ENCODE measurements at regions not wholly inside any gene's neighbourhood (a gene's known extent, or its start where the extent isn't known, plus 50 kb on each side); places are given as distances from the start of the nearest gene placed in this dataset.
A peak's percentile ranks its signal among the peaks of the same experiment; 100 is the strongest.

GRCh38 chr10:62610649-62611229 lies 193.8 kb upstream of the ADO start:
- Histone ChIP-seq H3K27ac (ENCODE audit: low read length) (no peak overlapping the region), H3K9me3 (ENCODE audit: insufficient read depth, low read length) (no peaks in the 10 kb centered on the region), H3K27me3 (ENCODE audit: low read depth, low read length) (no peaks in the 10 kb centered on the region), H3K4me3 (ENCODE audit: low read length) (no peak overlapping the region), H3K4me2 (ENCODE audit: low read length) (no peak overlapping the region), H4K20me1 (ENCODE audit: insufficient read depth, low read length) (no peaks in the 10 kb centered on the region), H3K4me1 (ENCODE audit: low read length) (peaks cover 4% of the 10 kb centered on the region; the same call in 1 of the 2 replicates), H3K9ac (ENCODE audit: low read length) (no peak overlapping the region), H3K79me2 (ENCODE audit: low read length) (no peaks in the 10 kb centered on the region), H3K36me3 (replicated peaks; ENCODE audit: low read depth, low read length) (no peaks in the 10 kb centered on the region), H2AFZ (ENCODE audit: low read depth, low read length) (no peak overlapping the region)
- no peak for TF ChIP-seq EZH2phosphoT487 (IDR thresholded peaks at IDR 0.05; ENCODE audit: low read depth)
- peak; percentile 82 for TF ChIP-seq CTCF (IDR thresholded peaks at IDR 0.05; ENCODE audit: low read depth, low read length)

DNA sequence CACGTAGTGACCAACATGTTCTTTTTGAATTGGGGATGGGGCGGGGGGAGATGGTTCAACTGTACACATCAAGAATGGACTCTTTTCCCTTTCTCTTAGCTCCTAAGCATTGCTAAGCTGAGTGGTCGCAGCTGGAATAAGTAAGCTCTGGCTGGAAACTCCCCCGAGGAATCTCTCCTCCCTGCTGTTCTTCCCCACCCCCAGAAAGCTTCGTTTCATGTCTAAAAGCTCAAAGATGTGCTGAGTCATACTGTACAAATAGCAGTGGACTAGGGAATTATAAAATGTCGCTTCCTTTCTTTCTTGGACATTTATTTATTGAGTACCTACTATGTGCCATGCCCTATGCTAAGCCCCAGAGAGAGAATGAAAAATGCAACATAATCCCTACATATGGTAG lies 191.1 kb upstream of the ADO start:
- no peak overlapping the region for H3K4me3 ChIP-seq (ENCODE audit: low read length)
- H3K9me3 ChIP-seq (ENCODE audit: insufficient read depth, low read length) = no peaks in the 10 kb centered on the region
- H3K9ac ChIP-seq (ENCODE audit: low read length) = no peak overlapping the region
- TF ChIP-seq EZH2phosphoT487 (IDR thresholded peaks at IDR 0.05; ENCODE audit: low read depth) (no peak), CTCF (IDR thresholded peaks at IDR 0.05; ENCODE audit: low read depth, low read length) (no peak)
- H3K4me1 ChIP-seq (ENCODE audit: low read length) = peaks cover 4% of the 10 kb centered on the region; the same call in 1 of the 2 replicates
- no peaks in the 10 kb centered on the region for H3K79me2 ChIP-seq (ENCODE audit: low read length)
- H3K4me2 ChIP-seq (ENCODE audit: low read length) = no peak overlapping the region
- no peak overlapping the region for H3K27ac ChIP-seq (ENCODE audit: low read length)
- no peaks in the 10 kb centered on the region for H3K27me3 ChIP-seq (ENCODE audit: low read depth, low read length)
- no peaks in the 10 kb centered on the region for H4K20me1 ChIP-seq (ENCODE audit: insufficient read depth, low read length)
- no peak overlapping the region for H2AFZ ChIP-seq (ENCODE audit: low read depth, low read length)
- no peaks in the 10 kb centered on the region for H3K36me3 ChIP-seq (replicated peaks; ENCODE audit: low read depth, low read length)

GRCh38 chr10:62613859-62614258 lies 190.7 kb upstream of the ADO start:
- Histone ChIP-seq H3K9me3 (ENCODE audit: insufficient read depth, low read length) (no peaks in the 10 kb centered on the region), H4K20me1 (ENCODE audit: insufficient read depth, low read length) (no peaks in the 10 kb centered on the region), H3K27ac (ENCODE audit: low read length) (no peak overlapping the region), H3K4me1 (ENCODE audit: low read length) (peaks cover 6% of the 10 kb centered on the region), H3K9ac (ENCODE audit: low read length) (no peak overlapping the region), H2AFZ (ENCODE audit: low read depth, low read length) (no peak overlapping the region), H3K36me3 (replicated peaks; ENCODE audit: low read depth, low read length) (no peaks in the 10 kb centered on the region), H3K4me3 (ENCODE audit: low read length) (no peak overlapping the region), H3K27me3 (ENCODE audit: low read depth, low read length) (no peaks in the 10 kb centered on the region), H3K4me2 (ENCODE audit: low read length) (no peak overlapping the region), H3K79me2 (ENCODE audit: low read length) (no peaks in the 10 kb centered on the region)
- TF ChIP-seq EZH2phosphoT487 (IDR thresholded peaks at IDR 0.05; ENCODE audit: low read depth) = no peak
- TF ChIP-seq CTCF (IDR thresholded peaks at IDR 0.05; ENCODE audit: low read depth, low read length) = no peak

- no peak overlapping the region for H3K4me2 ChIP-seq (ENCODE audit: low read length)
- H3K9ac ChIP-seq (ENCODE audit: low read length) = no peak overlapping the region
- H4K20me1 ChIP-seq (ENCODE audit: insufficient read depth, low read length) = no peaks in the 10 kb centered on the region
- H3K27me3 ChIP-seq (ENCODE audit: low read depth, low read length) = no peaks in the 10 kb centered on the region
- H2AFZ ChIP-seq (ENCODE audit: low read depth, low read length) = no peak overlapping the region
- no peak overlapping the region for H3K4me3 ChIP-seq (ENCODE audit: low read length)
- H3K79me2 ChIP-seq (ENCODE audit: low read length) = no peaks in the 10 kb centered on the region
- H3K9me3 ChIP-seq (ENCODE audit: insufficient read depth, low read length) = no peaks in the 10 kb centered on the region
- TF ChIP-seq EZH2phosphoT487 (IDR thresholded peaks at IDR 0.05; ENCODE audit: low read depth) = no peak
- no peak for TF ChIP-seq CTCF (IDR thresholded peaks at IDR 0.05; ENCODE audit: low read depth, low read length)
- H3K4me1 ChIP-seq (ENCODE audit: low read length) = peaks cover 12% of the 10 kb centered on the region
- no peak overlapping the region for H3K27ac ChIP-seq (ENCODE audit: low read length)
- H3K36me3 ChIP-seq (replicated peaks; ENCODE audit: low read depth, low read length) = no peaks in the 10 kb centered on the region
Observed at GRCh38 chr10:62614389-62615157, 189.9 kb upstream of the ADO start.
